HepG2 (cell line): ENCODE measurements at regions not wholly inside any gene's neighbourhood (a gene's known extent, or its start where the extent isn't known, plus 50 kb on each side); places are given as distances from the start of the nearest gene placed in this dataset.

Experiments
- ATAC-seq: fragments of 200-7000 bp; cut with Tn5 transposase; 3 replicates; pipeline ENCODE4 v1.9.1; 2020; ENCODE audit warnings: mild to moderate bottlenecking, moderate library complexity
- BruUV-seq: library from RNA; stranded (reverse); fragments of 400-500 nt; replicated peaks from 2 replicates; lab custom pipeline; 2021; lab: Mats Ljungman, UMichigan
- CTCF ChIA-PET: fragments of 300-600 bp; formaldehyde crosslinking; extraction: SDS; loops from one replicate; lab custom pipeline; 2021; ENCODE audit warnings: low total read pairs, inconsistent platforms, low intra/inter-chr PET ratio; lab: Yijun Ruan, JAX
- POLR2A ChIA-PET: fragments of 350-600 bp; sonication (Branson Sonifier 250); formaldehyde crosslinking; loops from one replicate; lab custom pipeline; 2020; ENCODE audit warnings: antibody characterized with exemption, inconsistent platforms; lab: Yijun Ruan, JAX
- DNase-seq: peaks from one replicate; pipeline ENCODE4 v3.0.0-alpha.2; 2015; ENCODE audit warnings: low spot score
- FAIRE-seq: peaks from 3 replicates; lab custom pipeline; 2011; peaks lifted over from hg19 to GRCh38; lab: Jason Lieb, UNC
- H2AFZ ChIP-seq: one replicate; pipeline ENCODE4 v1.6.1; 2011; ENCODE audit warnings: low read length, inconsistent platforms
- H3K27ac ChIP-seq: fragments of 300-600 bp; 3 replicates; pipeline ENCODE4 v1.8.0; 2011; ENCODE audit warnings: mixed run types, mild to moderate bottlenecking, mixed read lengths, low read length, inconsistent platforms; ENCODE audit not compliant: insufficient read depth; ENCODE audit errors: extremely low read length
- H3K27me3 ChIP-seq, 2 experiments: fragments of 200-600 bp in 1 of 2; 2 replicates in 1 of 2; 3 replicates in 1 of 2; pipeline versions ENCODE4 v1.6.0 to v1.8.0; 2011; ENCODE audit warnings: low read length in 2 of 2, mild to moderate bottlenecking in 2 of 2, moderate library complexity in 2 of 2, inconsistent platforms in 1 of 2; ENCODE audit not compliant: insufficient read depth in 2 of 2, control insufficient read depth in 1 of 2
- H3K36me3 ChIP-seq, 2 experiments: fragments of 200-600 bp in 1 of 2; replicated peaks in 1 of 2; 2 replicates in 1 of 2; 3 replicates in 1 of 2; pipeline versions ENCODE4 v1.5.1 to v1.8.0; 2011; ENCODE audit warnings: low read length in 2 of 2, inconsistent platforms in 1 of 2; ENCODE audit not compliant: insufficient read depth in 2 of 2, control insufficient read depth in 1 of 2
- H3K4me1 ChIP-seq: 2 replicates; pipeline ENCODE4 v1.5.1; 2012; ENCODE audit warnings: low read length, inconsistent platforms; ENCODE audit not compliant: insufficient read depth
- H3K4me2 ChIP-seq: 2 replicates; pipeline ENCODE4 v1.6.0; 2011; ENCODE audit warnings: low read depth, low read length, inconsistent platforms
- H3K4me3 ChIP-seq, 3 experiments: fragments of 200-600 bp in 1 of 3; sonication (generic), shearing (Covaris generic) in 1 of 3; replicated peaks in 1 of 3; 2 replicates each; pipeline ENCODE4 v1.5.1; 2011 to 2016; ENCODE audit warnings: low read length in 3 of 3, inconsistent platforms in 2 of 3, low read depth in 2 of 3, mild to moderate bottlenecking in 2 of 3, control low read depth in 1 of 3, mixed read lengths in 1 of 3; ENCODE audit not compliant: insufficient read depth in 1 of 3
- H3K79me2 ChIP-seq: one replicate; pipeline ENCODE4 v1.6.1; 2011; ENCODE audit warnings: low read length, inconsistent platforms; ENCODE audit not compliant: insufficient read depth
- H3K9ac ChIP-seq: 2 replicates; pipeline ENCODE4 v1.6.0; 2011; ENCODE audit warnings: mild to moderate bottlenecking, low read depth, low read length, inconsistent platforms; ENCODE audit not compliant: insufficient read depth
- H3K9me3 ChIP-seq: 2 replicates; pipeline ENCODE4 v1.5.1; 2012; ENCODE audit warnings: mild to moderate bottlenecking, low read length
- H4K20me1 ChIP-seq: 2 replicates; pipeline ENCODE4 v1.6.0; 2011; ENCODE audit warnings: inconsistent platforms, mild to moderate bottlenecking, low read length, moderate library complexity; ENCODE audit not compliant: insufficient read depth
- AKAP8 ChIP-seq: sonication (generic); formaldehyde crosslinking; IDR thresholded peaks from 2 replicates; pipeline ENCODE4 v1.5.1; 2020; ENCODE audit warnings: mild to moderate bottlenecking, missing genetic modification reagents
- CBX5 ChIP-seq: sonication (generic); formaldehyde crosslinking; IDR thresholded peaks from 2 replicates; pipeline ENCODE4 v1.4.0; 2020; ENCODE audit warnings: missing genetic modification reagents, borderline replicate concordance
- ESRRA ChIP-seq: sonication (generic); formaldehyde crosslinking; IDR thresholded peaks from 2 replicates; pipeline ENCODE4 v1.5.1; 2020; ENCODE audit warnings: mild to moderate bottlenecking, low read depth, missing genetic modification reagents
- GTF2F1 ChIP-seq: fragments of 150-350 bp; IDR thresholded peaks from 2 replicates; pipeline ENCODE4 v1.6.1; 2014; ENCODE audit warnings: low read length
- SMARCE1 ChIP-seq: fragments of 450-650 bp; IDR thresholded peaks from 2 replicates; pipeline ENCODE4 v1.6.1; 2017; ENCODE audit warnings: borderline replicate concordance
- TCF7L2 ChIP-seq: IDR thresholded peaks from 2 replicates; pipeline ENCODE4 v1.6.1; 2011; ENCODE audit warnings: mild to moderate bottlenecking, low read depth, low read length, moderate library complexity
- ZBTB38 ChIP-seq: sonication (generic); formaldehyde crosslinking; IDR thresholded peaks from 2 replicates; pipeline ENCODE4 v1.5.1; 2020; ENCODE audit warnings: mild to moderate bottlenecking, missing genetic modification reagents
- ZC3H4 ChIP-seq: sonication (generic); formaldehyde crosslinking; IDR thresholded peaks from 2 replicates; pipeline ENCODE4 v1.4.0; 2020; ENCODE audit warnings: missing genetic modification reagents, borderline replicate concordance
- ZNF205 ChIP-seq: IDR thresholded peaks from 2 replicates; pipeline ENCODE4 v1.6.1; 2018; ENCODE audit warnings: missing biosample characterization, missing genetic modification reagents
- ZNF441 ChIP-seq: sonication (generic); formaldehyde crosslinking; IDR thresholded peaks from 2 replicates; pipeline ENCODE4 v1.7.0; 2021; ENCODE audit warnings: missing genetic modification reagents, borderline replicate concordance
- ZNF460 ChIP-seq: sonication (generic); formaldehyde crosslinking; IDR thresholded peaks from 2 replicates; pipeline ENCODE4 v1.5.1; 2020; ENCODE audit warnings: missing genetic modification reagents, mild to moderate bottlenecking, borderline replicate concordance
- ZNF556 ChIP-seq: sonication (generic); formaldehyde crosslinking; IDR thresholded peaks from 2 replicates; pipeline ENCODE4 v1.4.0; 2020; ENCODE audit warnings: mild to moderate bottlenecking, missing genetic modification reagents, borderline replicate concordance
- ZNF597 ChIP-seq: sonication (generic); formaldehyde crosslinking; IDR thresholded peaks from 2 replicates; pipeline ENCODE4 v1.5.0; 2020; ENCODE audit warnings: missing genetic modification reagents
- WGBS: methylation state at CpG from one replicate; pipeline ENCODE4 v1.1.6; 2017; ENCODE audit warnings: low lambda C conversion rate; 5-methylcytosine and 5-hydroxymethylcytosine counted together
- in situ Hi-C: cut with HindIII; loops from 2 replicates; pipeline ENCODE4 v1.10.0; 2017; ENCODE audit warnings: low pct_unique_long_range_greater_than_20kb; ENCODE audit not compliant: extremely low pct_ligation_motif_present
- intact Hi-C: fragments of 100-400 bp; cut with micrococcal nuclease; formaldehyde crosslinking; loops from one replicate; pipeline ENCODE4 v1.10.0; 2022; ENCODE audit not compliant: unreplicated experiment
- TF ChIP-seq, protein P1 (sequence below): sonication (generic); formaldehyde crosslinking; IDR thresholded peaks from 2 replicates; pipeline ENCODE4 v1.8.1; 2023; ENCODE audit warnings: mild to moderate bottlenecking, inconsistent platforms, moderate library complexity, missing genetic modification reagents, borderline replicate concordance
- TF ChIP-seq, protein P2 (sequence below): sonication (generic); formaldehyde crosslinking; IDR thresholded peaks from 2 replicates; pipeline ENCODE4 v1.4.0; 2020; ENCODE audit warnings: missing genetic modification reagents
- TF ChIP-seq, protein P3 (sequence below): sonication (generic); formaldehyde crosslinking; IDR thresholded peaks from 2 replicates; pipeline ENCODE4 v1.5.0; 2020; ENCODE audit warnings: mild to moderate bottlenecking, missing genetic modification reagents, borderline replicate concordance
- TF ChIP-seq, protein P4 (sequence below): sonication (generic); formaldehyde crosslinking; IDR thresholded peaks from 2 replicates; pipeline ENCODE4 v1.8.1; 2022; ENCODE audit warnings: mild to moderate bottlenecking, missing genetic modification reagents

DNA sequence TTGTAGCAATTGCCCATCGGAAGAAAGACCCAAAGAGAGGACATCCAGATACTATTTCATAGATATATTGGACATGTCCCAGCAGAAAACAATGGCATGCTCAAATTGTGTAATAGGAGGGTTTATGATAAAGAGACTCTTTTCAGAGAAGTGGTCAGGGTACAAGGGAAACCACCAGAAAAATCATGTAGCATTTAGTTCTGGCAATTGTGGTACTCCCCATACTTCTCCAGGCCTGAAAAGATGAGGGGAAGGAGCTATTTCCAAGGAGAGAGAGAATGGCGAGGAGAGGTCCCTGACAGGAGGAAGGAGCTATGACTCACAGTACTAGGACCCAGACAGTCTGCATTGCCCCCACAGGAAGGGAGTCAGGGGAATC, 68.4 kb upstream of the ADO start (continued):
- TF ChIP-seq, protein P1, sequence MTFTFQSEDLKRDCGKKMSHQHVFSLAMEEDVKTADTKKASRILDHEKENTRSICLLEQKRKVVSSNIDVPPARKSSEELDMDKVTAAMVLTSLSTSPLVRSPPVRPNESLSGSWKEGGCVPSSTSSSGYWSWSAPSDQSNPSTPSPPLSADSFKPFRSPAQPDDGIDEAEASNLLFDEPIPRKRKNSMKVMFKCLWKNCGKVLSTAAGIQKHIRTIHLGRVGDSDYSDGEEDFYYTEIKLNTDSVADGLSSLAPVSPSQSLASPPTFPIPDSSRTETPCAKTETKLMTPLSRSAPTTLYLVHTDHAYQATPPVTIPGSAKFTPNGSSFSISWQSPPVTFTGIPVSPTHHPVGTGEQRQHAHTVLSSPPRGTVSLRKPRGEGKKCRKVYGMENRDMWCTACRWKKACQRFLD (CRISPR knock-in tag): no peak
- TF ChIP-seq ZNF460 (CRISPR knock-in tag) (no peak), SMARCE1 (no peak), ZNF597 (CRISPR knock-in tag) (no peak), ZC3H4 (no peak), ZBTB38 (CRISPR knock-in tag) (no peak), ZNF556 (CRISPR knock-in tag) (no peak)
- TF ChIP-seq, protein P2, sequence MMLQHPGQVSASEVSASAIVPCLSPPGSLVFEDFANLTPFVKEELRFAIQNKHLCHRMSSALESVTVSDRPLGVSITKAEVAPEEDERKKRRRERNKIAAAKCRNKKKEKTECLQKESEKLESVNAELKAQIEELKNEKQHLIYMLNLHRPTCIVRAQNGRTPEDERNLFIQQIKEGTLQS (CRISPR knock-in tag): no peak

DNA sequence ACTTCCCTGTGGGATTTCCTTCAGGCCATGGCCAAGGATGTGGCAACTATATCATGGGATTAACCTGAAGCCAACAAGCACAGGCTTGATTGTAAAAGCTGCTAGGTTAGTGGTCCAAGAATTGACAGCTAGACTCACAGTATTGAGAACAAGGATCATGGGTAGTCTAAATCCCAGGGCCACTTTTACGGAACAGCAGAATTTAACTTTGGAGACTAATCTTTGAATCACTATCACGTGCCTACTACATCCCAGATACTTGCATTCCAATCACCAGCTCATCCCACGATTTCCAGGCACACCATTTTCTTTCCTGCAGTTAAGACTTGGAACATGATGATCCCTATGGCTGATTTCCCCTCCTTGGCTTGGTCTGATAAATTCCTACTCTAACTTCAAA, 65.6 kb upstream of the ADO start:
- H2AFZ ChIP-seq: no peak overlapping the region
- 0% methylated on average over 3 of the region's 3 CpGs for WGBS
- intact Hi-C loops (no loop called here), in situ Hi-C loops (no loop called here)
- no peak overlapping the region for H3K9ac ChIP-seq
- no peaks in the 10 kb centered on the region for H4K20me1 ChIP-seq
- H3K27ac ChIP-seq: no peak overlapping the region
- FAIRE-seq (no peak), ATAC-seq (no peak), DNase-seq (no peak)
- no TSS peak for BruUV-seq
- ChIA-PET POLR2A (no interaction called here), CTCF (no interaction called here)
- H3K9me3 ChIP-seq: no peaks in the 10 kb centered on the region
- no peaks in the 10 kb centered on the region for H3K36me3 ChIP-seq
- H3K27me3 ChIP-seq: no peaks in the 10 kb centered on the region; a peak in 1 of 5 replicates
- H3K4me2 ChIP-seq: no peak overlapping the region
- H3K4me3 ChIP-seq: no peak overlapping the region
- H3K79me2 ChIP-seq: no peaks in the 10 kb centered on the region
- no peaks in the 10 kb centered on the region for H3K4me1 ChIP-seq
- TF ChIP-seq ESRRA (no peak), GTF2F1 (no peak), ZNF205 (no peak), TCF7L2 (no peak), AKAP8 (CRISPR knock-in tag) (no peak), ZNF441 (CRISPR knock-in tag) (no peak), CBX5 (no peak)
- TF ChIP-seq, protein P3, sequence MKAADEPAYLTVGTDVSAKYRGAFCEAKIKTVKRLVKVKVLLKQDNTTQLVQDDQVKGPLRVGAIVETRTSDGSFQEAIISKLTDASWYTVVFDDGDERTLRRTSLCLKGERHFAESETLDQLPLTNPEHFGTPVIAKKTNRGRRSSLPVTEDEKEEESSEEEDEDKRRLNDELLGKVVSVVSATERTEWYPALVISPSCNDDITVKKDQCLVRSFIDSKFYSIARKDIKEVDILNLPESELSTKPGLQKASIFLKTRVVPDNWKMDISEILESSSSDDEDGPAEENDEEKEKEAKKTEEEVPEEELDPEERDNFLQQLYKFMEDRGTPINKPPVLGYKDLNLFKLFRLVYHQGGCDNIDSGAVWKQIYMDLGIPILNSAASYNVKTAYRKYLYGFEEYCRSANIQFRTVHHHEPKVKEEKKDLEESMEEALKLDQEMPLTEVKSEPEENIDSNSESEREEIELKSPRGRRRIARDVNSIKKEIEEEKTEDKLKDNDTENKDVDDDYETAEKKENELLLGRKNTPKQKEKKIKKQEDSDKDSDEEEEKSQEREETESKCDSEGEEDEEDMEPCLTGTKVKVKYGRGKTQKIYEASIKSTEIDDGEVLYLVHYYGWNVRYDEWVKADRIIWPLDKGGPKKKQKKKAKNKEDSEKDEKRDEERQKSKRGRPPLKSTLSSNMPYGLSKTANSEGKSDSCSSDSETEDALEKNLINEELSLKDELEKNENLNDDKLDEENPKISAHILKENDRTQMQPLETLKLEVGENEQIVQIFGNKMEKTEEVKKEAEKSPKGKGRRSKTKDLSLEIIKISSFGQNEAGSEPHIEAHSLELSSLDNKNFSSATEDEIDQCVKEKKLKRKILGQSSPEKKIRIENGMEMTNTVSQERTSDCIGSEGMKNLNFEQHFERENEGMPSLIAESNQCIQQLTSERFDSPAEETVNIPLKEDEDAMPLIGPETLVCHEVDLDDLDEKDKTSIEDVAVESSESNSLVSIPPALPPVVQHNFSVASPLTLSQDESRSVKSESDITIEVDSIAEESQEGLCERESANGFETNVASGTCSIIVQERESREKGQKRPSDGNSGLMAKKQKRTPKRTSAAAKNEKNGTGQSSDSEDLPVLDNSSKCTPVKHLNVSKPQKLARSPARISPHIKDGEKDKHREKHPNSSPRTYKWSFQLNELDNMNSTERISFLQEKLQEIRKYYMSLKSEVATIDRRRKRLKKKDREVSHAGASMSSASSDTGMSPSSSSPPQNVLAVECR (CRISPR knock-in tag): no peak
- TF ChIP-seq, protein P4, sequence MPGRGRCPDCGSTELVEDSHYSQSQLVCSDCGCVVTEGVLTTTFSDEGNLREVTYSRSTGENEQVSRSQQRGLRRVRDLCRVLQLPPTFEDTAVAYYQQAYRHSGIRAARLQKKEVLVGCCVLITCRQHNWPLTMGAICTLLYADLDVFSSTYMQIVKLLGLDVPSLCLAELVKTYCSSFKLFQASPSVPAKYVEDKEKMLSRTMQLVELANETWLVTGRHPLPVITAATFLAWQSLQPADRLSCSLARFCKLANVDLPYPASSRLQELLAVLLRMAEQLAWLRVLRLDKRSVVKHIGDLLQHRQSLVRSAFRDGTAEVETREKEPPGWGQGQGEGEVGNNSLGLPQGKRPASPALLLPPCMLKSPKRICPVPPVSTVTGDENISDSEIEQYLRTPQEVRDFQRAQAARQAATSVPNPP (CRISPR knock-in tag): no peak
